Mammary epithelial cell (primary cell): ENCODE measurements at regions not wholly inside any gene's neighbourhood (a gene's known extent, or its start where the extent isn't known, plus 50 kb on each side); places are given as distances from the start of the nearest gene placed in this dataset.

Source experiments
- CTCF ChIP-seq, 2 donors: IDR thresholded peaks in 1 of 2; conservative IDR thresholded peaks in 1 of 2; 2 replicates each; pipeline ENCODE4 v1.5.1; 2011 to 2012; ENCODE audit warnings: inconsistent platforms in 2 of 2, low read length in 2 of 2, mild to moderate bottlenecking in 2 of 2, control low read depth in 1 of 2, low read depth in 1 of 2; ENCODE audit not compliant: insufficient read depth in 1 of 2; ENCODE audit errors: extremely low read depth in 1 of 2
- EZH2 ChIP-seq: IDR thresholded peaks from 2 replicates; pipeline ENCODE4 v1.6.1; 2012; ENCODE audit warnings: low read length, inconsistent platforms, borderline replicate concordance

- TF ChIP-seq CTCF (conservative IDR thresholded peaks at IDR 0.05 in 1 of 2, IDR thresholded peaks at IDR 0.05 in 1 of 2; ENCODE audit: extremely low read depth in 1 of 2, insufficient read depth in 1 of 2, low read depth in 1 of 2, low read length in 2 of 2), result no peak
- TF ChIP-seq EZH2, result no peak
Measured at GRCh38 chr7:46949270-46949931, 632.5 kb downstream of the TNS3 start.
